Testis (tissue), 2 donors: ENCODE measurements at regions not wholly inside any gene's neighbourhood (a gene's known extent, or its start where the extent isn't known, plus 50 kb on each side); places are given as distances from the start of the nearest gene placed in this dataset.

Experiments used
- DNase-seq: peaks from one replicate; pipeline ENCODE4 v3.0.0-alpha.2; 2019
- H3K27ac ChIP-seq, 2 donors: fragments of 200-600 bp; sonication (generic); one replicate each; pipeline ENCODE4 v1.5.1; 2019
- H3K27me3 ChIP-seq: fragments of 200-600 bp; sonication (generic); one replicate; pipeline ENCODE4 v1.5.1; 2019
- H3K36me3 ChIP-seq: fragments of 200-600 bp; sonication (generic); one replicate; pipeline ENCODE4 v1.5.1; 2017; ENCODE audit warnings: low read depth; ENCODE audit errors: missing control alignments
- H3K4me1 ChIP-seq: fragments of 200-600 bp; sonication (generic); one replicate; pipeline ENCODE4 v1.5.1; 2019
- H3K4me3 ChIP-seq, 2 donors: fragments of 200-600 bp; sonication (generic); one replicate each; pipeline ENCODE4 v1.5.1; 2017 to 2019
- H3K9me3 ChIP-seq: fragments of 200-600 bp; sonication (generic); one replicate; pipeline ENCODE4 v1.5.1; 2017
- POLR2A ChIP-seq: fragments of 450-650 bp; IDR thresholded peaks from one replicate; pipeline ENCODE4 v1.6.1; 2017; ENCODE audit warnings: antibody characterized with exemption, mild to moderate bottlenecking, moderate library complexity
- WGBS, 2 donors: methylation state at CpG; one replicate each; pipeline ENCODE4 v1.1.5; 2018; 5-methylcytosine and 5-hydroxymethylcytosine counted together
- intact Hi-C: fragments of 100-400 bp; cut with DNase I; formaldehyde crosslinking; loops from one replicate; pipeline ENCODE4 v1.15.1; 2023; ENCODE audit warnings: low total_unique reads
- TF ChIP-seq, protein P1 (sequence below), 3 experiments: fragments of 450-650 bp in 2 of 3; fragments of 200-600 bp in 1 of 3; sonication (generic) in 1 of 3; IDR thresholded peaks; one replicate each; pipeline ENCODE4 v1.5.1; 2016 to 2019; ENCODE audit warnings: antibody characterized with exemption in 3 of 3, mild to moderate bottlenecking in 2 of 3, moderate library complexity in 1 of 3

DNA sequence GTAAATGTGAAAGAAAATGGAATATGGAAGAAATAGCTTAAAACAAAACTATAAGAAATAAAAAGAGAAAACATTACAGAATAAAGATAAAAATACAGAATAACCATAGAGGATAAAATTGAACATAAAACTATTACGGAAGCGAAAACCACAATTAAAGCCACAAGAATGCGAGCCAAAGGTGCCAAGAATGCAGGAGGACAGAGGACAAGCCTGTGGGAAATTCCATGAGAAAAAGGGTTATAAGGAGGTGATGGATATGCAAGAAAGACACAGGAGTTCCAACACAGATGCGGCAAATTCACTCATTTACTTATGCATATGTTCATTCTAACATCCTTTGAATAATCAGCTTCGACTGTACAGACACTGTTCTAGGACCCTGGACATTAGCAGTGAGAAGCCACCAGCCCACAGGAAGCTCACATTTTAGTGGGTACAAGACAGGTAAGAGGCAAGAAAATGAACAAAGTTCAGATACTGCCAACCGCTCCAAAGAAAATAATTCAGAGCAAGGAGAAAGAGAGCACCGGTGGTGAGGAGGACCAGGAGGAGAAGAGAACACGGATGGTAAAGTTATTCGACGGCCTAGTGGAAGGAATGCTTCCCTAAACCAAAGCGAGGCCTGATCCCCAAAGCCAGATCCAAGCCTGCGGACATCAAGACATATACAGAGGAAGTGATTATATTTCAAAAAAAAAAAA lies 213.7 kb upstream of the MGMT start:
- intact Hi-C loops: no loop called here
- H3K36me3 ChIP-seq: no peaks in the 10 kb centered on the region
- 84 to 91% methylated on average over 12 of the region's 12 CpGs for WGBS, 2 donors

DNA sequence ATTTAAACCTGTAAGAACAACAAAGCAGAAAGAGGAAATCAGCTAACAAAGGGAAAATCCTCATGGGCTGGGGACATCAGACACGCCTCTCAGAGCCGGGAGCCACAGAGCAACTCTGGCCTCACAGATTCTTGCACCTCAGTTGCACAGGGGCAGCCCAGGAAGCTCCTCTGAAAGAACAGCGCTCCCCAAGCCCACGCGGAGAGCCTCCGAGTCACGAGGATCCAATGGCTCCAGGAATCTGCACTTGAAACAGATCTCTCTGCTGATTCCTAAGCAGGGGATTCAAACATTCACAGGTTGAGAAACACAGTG lies 213.2 kb upstream of the MGMT start:
- no peak overlapping the region for H3K27ac ChIP-seq
- H3K27me3 ChIP-seq: no peaks in the 10 kb centered on the region
- no peaks in the 10 kb centered on the region for H3K36me3 ChIP-seq
- H3K9me3 ChIP-seq: no peaks in the 10 kb centered on the region
- TF ChIP-seq, protein P1, sequence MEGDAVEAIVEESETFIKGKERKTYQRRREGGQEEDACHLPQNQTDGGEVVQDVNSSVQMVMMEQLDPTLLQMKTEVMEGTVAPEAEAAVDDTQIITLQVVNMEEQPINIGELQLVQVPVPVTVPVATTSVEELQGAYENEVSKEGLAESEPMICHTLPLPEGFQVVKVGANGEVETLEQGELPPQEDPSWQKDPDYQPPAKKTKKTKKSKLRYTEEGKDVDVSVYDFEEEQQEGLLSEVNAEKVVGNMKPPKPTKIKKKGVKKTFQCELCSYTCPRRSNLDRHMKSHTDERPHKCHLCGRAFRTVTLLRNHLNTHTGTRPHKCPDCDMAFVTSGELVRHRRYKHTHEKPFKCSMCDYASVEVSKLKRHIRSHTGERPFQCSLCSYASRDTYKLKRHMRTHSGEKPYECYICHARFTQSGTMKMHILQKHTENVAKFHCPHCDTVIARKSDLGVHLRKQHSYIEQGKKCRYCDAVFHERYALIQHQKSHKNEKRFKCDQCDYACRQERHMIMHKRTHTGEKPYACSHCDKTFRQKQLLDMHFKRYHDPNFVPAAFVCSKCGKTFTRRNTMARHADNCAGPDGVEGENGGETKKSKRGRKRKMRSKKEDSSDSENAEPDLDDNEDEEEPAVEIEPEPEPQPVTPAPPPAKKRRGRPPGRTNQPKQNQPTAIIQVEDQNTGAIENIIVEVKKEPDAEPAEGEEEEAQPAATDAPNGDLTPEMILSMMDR (IDR thresholded peaks at IDR 0.05): no peak
- TF ChIP-seq POLR2A: no peak
- H3K4me1 ChIP-seq: no peaks in the 10 kb centered on the region
- no peak for DNase-seq
- intact Hi-C loops: no loop called here
- H3K4me3 ChIP-seq: no peak overlapping the region
- WGBS, 2 donors: 59 to 80% methylated on average over 7 of the region's 7 CpGs

More for the DNA sequence above, 213.7 kb upstream of the MGMT start:
- no peak for TF ChIP-seq POLR2A
- TF ChIP-seq, protein P1 (IDR thresholded peaks at IDR 0.05): no peak
- Histone ChIP-seq H3K9me3 (no peaks in the 10 kb centered on the region), H3K27me3 (no peaks in the 10 kb centered on the region), H3K27ac (no peak overlapping the region), H3K4me1 (no peaks in the 10 kb centered on the region), H3K4me3 (no peak overlapping the region)
- no peak for DNase-seq

DNA sequence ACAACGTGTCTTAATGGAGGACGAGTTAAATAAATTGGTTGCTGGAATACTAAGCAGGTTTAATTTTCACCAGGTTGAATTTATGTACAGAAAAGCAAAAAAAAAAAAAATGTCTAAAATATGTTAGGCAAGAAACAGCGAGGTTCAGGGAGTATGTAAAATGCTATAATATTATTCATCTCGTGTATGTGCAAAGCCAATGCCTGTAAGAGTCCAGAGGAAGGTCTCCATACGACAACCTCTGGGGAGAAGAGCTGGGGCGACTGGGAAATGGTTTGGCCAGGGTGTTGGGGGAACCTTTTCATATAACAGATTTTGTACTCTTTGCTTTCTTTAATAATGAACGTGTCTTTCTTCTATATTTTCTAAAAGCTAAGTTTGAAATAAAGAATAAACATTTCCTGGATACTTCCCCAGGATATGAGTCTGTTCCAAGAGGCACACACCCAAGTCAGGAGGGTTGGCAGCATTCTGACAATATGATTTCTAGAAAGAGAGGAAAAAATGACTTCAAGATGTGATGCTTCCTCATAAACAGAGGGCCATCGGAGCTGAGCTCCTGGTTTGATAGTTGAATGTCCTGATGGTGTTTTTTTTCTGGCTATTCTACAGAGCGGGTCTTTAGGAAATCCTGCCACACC lies 208.6 kb upstream of the MGMT start:
- Histone ChIP-seq H3K4me3 (no peak overlapping the region), H3K9me3 (no peaks in the 10 kb centered on the region), H3K4me1 (no peaks in the 10 kb centered on the region), H3K27ac (no peak overlapping the region), H3K27me3 (no peaks in the 10 kb centered on the region), H3K36me3 (no peaks in the 10 kb centered on the region)
- no peak for TF ChIP-seq POLR2A
- TF ChIP-seq, protein P1 (IDR thresholded peaks at IDR 0.05): no peak
- intact Hi-C loops: no loop called here
- no peak for DNase-seq
- 56 to 60% methylated on average over 9 of the region's 9 CpGs for WGBS, 2 donors

DNA sequence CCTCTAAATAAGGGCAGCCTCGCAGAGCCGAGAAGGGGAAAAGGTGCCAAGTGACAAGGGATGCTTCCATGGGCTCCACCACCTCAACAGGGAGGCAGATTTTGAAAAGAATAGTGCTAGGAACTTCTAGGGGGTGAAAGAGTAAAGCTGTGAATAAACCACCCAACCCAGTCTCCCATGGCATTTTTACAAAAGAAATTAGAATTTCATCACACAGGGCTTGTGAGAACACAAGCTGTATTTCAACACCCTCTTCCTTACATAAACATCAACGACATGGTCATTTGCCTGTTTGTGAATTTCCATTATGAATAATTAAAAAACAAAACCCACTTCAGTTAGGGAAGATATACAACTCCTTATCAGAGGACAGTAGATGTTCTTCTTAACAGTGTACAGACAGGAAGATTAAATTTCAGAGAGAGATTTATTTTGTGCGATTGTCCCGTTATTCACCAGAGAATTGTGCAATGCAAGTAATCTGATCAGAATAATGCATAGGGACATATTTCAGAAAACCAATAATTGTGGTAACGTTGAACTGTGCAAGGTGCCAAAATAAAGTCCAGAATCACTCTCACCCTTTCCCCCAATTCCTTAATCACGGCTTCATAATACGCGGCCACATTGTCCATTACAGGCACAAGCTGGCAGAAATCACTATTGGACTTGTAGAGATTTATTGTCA lies 207.8 kb upstream of the MGMT start:
- DNase-seq: no peak
- no peak for TF ChIP-seq POLR2A
- TF ChIP-seq, protein P1 (IDR thresholded peaks at IDR 0.05): no peak
- intact Hi-C loops: no loop called here
- WGBS, 2 donors: 79 to 80% methylated on average over 9 of the region's 9 CpGs
- no peaks in the 10 kb centered on the region for H3K36me3 ChIP-seq
- H3K27me3 ChIP-seq: no peaks in the 10 kb centered on the region
- no peak overlapping the region for H3K27ac ChIP-seq
- H3K9me3 ChIP-seq: no peaks in the 10 kb centered on the region
- no peaks in the 10 kb centered on the region for H3K4me1 ChIP-seq
- H3K4me3 ChIP-seq: no peak overlapping the region
